ENCODE measurements at regions not wholly inside any gene's neighbourhood (a gene's known extent, or its start where the extent isn't known, plus 50 kb on each side); places are given as distances from the start of the nearest gene placed in this dataset.

- H3K9me3 Mint-ChIP-seq (ENCODE audit: low read depth): no peaks in the 10 kb centered on the region
- H3K36me3 Mint-ChIP-seq: no peaks in the 10 kb centered on the region
- H3K27ac Mint-ChIP-seq: no peak overlapping the region
- H3K4me1 Mint-ChIP-seq (ENCODE audit: low read depth): no peaks in the 10 kb centered on the region
- H3K4me3 Mint-ChIP-seq: no peak overlapping the region
- peaks cover 2% of the 10 kb centered on the region for H3K27me3 Mint-ChIP-seq
Observed at GRCh38 chr13:44158881-44159632, 214.6 kb upstream of the SERP2 start.

- H3K4me1 Mint-ChIP-seq (ENCODE audit: low read depth): no peaks in the 10 kb centered on the region
Observed at GRCh38 chr13:44159633-44160279, 213.9 kb upstream of the SERP2 start.

GRCh38 chr13:44160591-44161191 is 212.9 kb upstream of the SERP2 start:
- Mint-ChIP-seq H3K4me1 (ENCODE audit: low read depth) (no peaks in the 10 kb centered on the region), H3K4me3 (no peak overlapping the region), H3K9me3 (ENCODE audit: low read depth) (no peaks in the 10 kb centered on the region), H3K36me3 (no peaks in the 10 kb centered on the region), H3K27ac (no peak overlapping the region), H3K27me3 (peaks cover 2% of the 10 kb centered on the region)

More at GRCh38 chr13:44159633-44160279, 213.9 kb upstream of the SERP2 start:
- Mint-ChIP-seq H3K27ac (no peak overlapping the region), H3K4me3 (no peak overlapping the region), H3K36me3 (no peaks in the 10 kb centered on the region), H3K27me3 (peaks cover 2% of the 10 kb centered on the region), H3K9me3 (ENCODE audit: low read depth) (no peaks in the 10 kb centered on the region)

GRCh38 chr13:44163108-44163507 is 210.5 kb upstream of the SERP2 start:
- no peaks in the 10 kb centered on the region for H3K9me3 Mint-ChIP-seq (ENCODE audit: low read depth)
- no peaks in the 10 kb centered on the region for H3K36me3 Mint-ChIP-seq
- H3K4me1 Mint-ChIP-seq (ENCODE audit: low read depth): no peaks in the 10 kb centered on the region
- H3K27ac Mint-ChIP-seq: no peak overlapping the region
- no peaks in the 10 kb centered on the region for H3K27me3 Mint-ChIP-seq
- no peak overlapping the region for H3K4me3 Mint-ChIP-seq

- Mint-ChIP-seq H3K27me3 (no peaks in the 10 kb centered on the region), H3K9me3 (ENCODE audit: low read depth) (no peaks in the 10 kb centered on the region), H3K4me3 (no peak overlapping the region), H3K4me1 (ENCODE audit: low read depth) (no peaks in the 10 kb centered on the region), H3K36me3 (no peaks in the 10 kb centered on the region), H3K27ac (no peak overlapping the region)
Observed at GRCh38 chr13:44165221-44165888, 208.3 kb upstream of the SERP2 start.

GRCh38 chr13:44165889-44166496 is 207.6 kb upstream of the SERP2 start:
- no peak overlapping the region for H3K27ac Mint-ChIP-seq
- no peaks in the 10 kb centered on the region for H3K27me3 Mint-ChIP-seq
- H3K36me3 Mint-ChIP-seq: no peaks in the 10 kb centered on the region
- H3K4me3 Mint-ChIP-seq: no peak overlapping the region
- H3K4me1 Mint-ChIP-seq (ENCODE audit: low read depth): no peaks in the 10 kb centered on the region
- H3K9me3 Mint-ChIP-seq (ENCODE audit: low read depth): no peaks in the 10 kb centered on the region

- Mint-ChIP-seq H3K4me1 (ENCODE audit: low read depth) (no peaks in the 10 kb centered on the region), H3K27me3 (peaks cover 1% of the 10 kb centered on the region), H3K4me3 (no peak overlapping the region), H3K9me3 (ENCODE audit: low read depth) (no peaks in the 10 kb centered on the region), H3K27ac (no peak overlapping the region), H3K36me3 (no peaks in the 10 kb centered on the region)
Observed at GRCh38 chr13:44169018-44169911, 204.4 kb upstream of the SERP2 start.

- Mint-ChIP-seq H3K36me3 (no peaks in the 10 kb centered on the region), H3K27me3 (peaks cover 1% of the 10 kb centered on the region), H3K4me3 (no peak overlapping the region), H3K4me1 (ENCODE audit: low read depth) (no peaks in the 10 kb centered on the region), H3K27ac (no peak overlapping the region), H3K9me3 (ENCODE audit: low read depth) (no peaks in the 10 kb centered on the region)
Observed at GRCh38 chr13:44170731-44171130, 202.9 kb upstream of the SERP2 start.

- peaks cover 1% of the 10 kb centered on the region for H3K27me3 Mint-ChIP-seq
- no peaks in the 10 kb centered on the region for H3K9me3 Mint-ChIP-seq (ENCODE audit: low read depth)
- H3K27ac Mint-ChIP-seq: no peak overlapping the region
- H3K4me1 Mint-ChIP-seq (ENCODE audit: low read depth): no peaks in the 10 kb centered on the region
- H3K36me3 Mint-ChIP-seq: no peaks in the 10 kb centered on the region
- no peak overlapping the region for H3K4me3 Mint-ChIP-seq
Observed at GRCh38 chr13:44171156-44171555, 202.5 kb upstream of the SERP2 start.

GRCh38 chr13:44171861-44172260 is 201.8 kb upstream of the SERP2 start:
- H3K36me3 Mint-ChIP-seq: no peaks in the 10 kb centered on the region
- H3K27ac Mint-ChIP-seq: no peak overlapping the region
- H3K4me1 Mint-ChIP-seq (ENCODE audit: low read depth): no peaks in the 10 kb centered on the region
- H3K9me3 Mint-ChIP-seq (ENCODE audit: low read depth): no peaks in the 10 kb centered on the region
- peaks cover 1% of the 10 kb centered on the region for H3K27me3 Mint-ChIP-seq
- H3K4me3 Mint-ChIP-seq: no peak overlapping the region

- Mint-ChIP-seq H3K4me1 (ENCODE audit: low read depth) (no peaks in the 10 kb centered on the region), H3K4me3 (no peak overlapping the region), H3K27ac (no peak overlapping the region), H3K9me3 (ENCODE audit: low read depth) (no peaks in the 10 kb centered on the region), H3K27me3 (peaks cover 1% of the 10 kb centered on the region), H3K36me3 (no peaks in the 10 kb centered on the region)
Observed at GRCh38 chr13:44172281-44172810, 201.3 kb upstream of the SERP2 start.

GRCh38 chr13:44174769-44175425 is 198.7 kb upstream of the SERP2 start:
- H3K9me3 Mint-ChIP-seq (ENCODE audit: low read depth): no peaks in the 10 kb centered on the region
- no peaks in the 10 kb centered on the region for H3K36me3 Mint-ChIP-seq
- no peak overlapping the region for H3K27ac Mint-ChIP-seq
- H3K4me1 Mint-ChIP-seq (ENCODE audit: low read depth): no peaks in the 10 kb centered on the region
- peaks cover 1% of the 10 kb centered on the region for H3K27me3 Mint-ChIP-seq
- H3K4me3 Mint-ChIP-seq: no peak overlapping the region

GRCh38 chr13:44176173-44176572 is 197.5 kb upstream of the SERP2 start:
- Mint-ChIP-seq H3K4me3 (no peak overlapping the region), H3K4me1 (ENCODE audit: low read depth) (no peaks in the 10 kb centered on the region), H3K9me3 (ENCODE audit: low read depth) (no peaks in the 10 kb centered on the region), H3K36me3 (no peaks in the 10 kb centered on the region), H3K27ac (no peak overlapping the region), H3K27me3 (peaks cover 1% of the 10 kb centered on the region)

All from activated naive CD8-positive, alpha-beta T cell (primary cell).